Neural progenitor cell (in vitro differentiated cells): ENCODE measurements at regions not wholly inside any gene's neighbourhood (a gene's known extent, or its start where the extent isn't known, plus 50 kb on each side); places are given as distances from the start of the nearest gene placed in this dataset.

ENCODE experiments used
- DNase-seq: peaks from one replicate; pipeline ENCODE4 v3.0.0-alpha.2; 2016; ENCODE audit warnings: low spot score
- H2AFZ ChIP-seq: fragments of 200-600 bp; sonication (generic); replicated peaks from 2 replicates; pipeline ENCODE4 v1.6.1; 2016; ENCODE audit warnings: antibody characterized with exemption
- H3F3A ChIP-seq: fragments of 200-600 bp; sonication (generic); 2 replicates; pipeline ENCODE4 v1.6.1; 2016; ENCODE audit warnings: antibody characterized with exemption, low read depth
- H3K27ac ChIP-seq: fragments of 200-600 bp; sonication (generic); 2 replicates; pipeline ENCODE4 v1.5.1; 2016; ENCODE audit warnings: mild to moderate bottlenecking
- H3K27me3 ChIP-seq: fragments of 200-600 bp; sonication (generic); 2 replicates; pipeline ENCODE4 v1.6.1; 2016; ENCODE audit warnings: mild to moderate bottlenecking, moderate library complexity
- H3K36me3 ChIP-seq: fragments of 200-600 bp; sonication (generic); 2 replicates; pipeline ENCODE4 v1.5.1; 2016
- H3K4me1 ChIP-seq: fragments of 200-600 bp; sonication (generic); 2 replicates; pipeline ENCODE4 v1.6.1; 2016; ENCODE audit warnings: mixed run types
- H3K4me2 ChIP-seq: fragments of 200-600 bp; sonication (generic); 2 replicates; pipeline ENCODE4 v1.6.1; 2016
- H3K4me3 ChIP-seq: fragments of 200-600 bp; sonication (generic); 2 replicates; pipeline ENCODE4 v1.5.1; 2016
- H3K79me2 ChIP-seq: fragments of 200-600 bp; sonication (generic); 2 replicates; pipeline ENCODE4 v1.6.1; 2016; ENCODE audit warnings: low read depth
- H3K9ac ChIP-seq: fragments of 200-600 bp; sonication (generic); 2 replicates; pipeline ENCODE4 v1.6.1; 2016
- H3K9me3 ChIP-seq: fragments of 200-600 bp; sonication (generic); 2 replicates; pipeline ENCODE4 v1.5.1; 2016; ENCODE audit warnings: low read depth
- H4K20me1 ChIP-seq: fragments of 200-600 bp; sonication (generic); 2 replicates; pipeline ENCODE4 v1.6.1; 2016; ENCODE audit warnings: low read depth
- H3K27ac Mint-ChIP-seq: 3 replicates; pipeline ENCODE4 v1.8.0; 2021; ENCODE audit warnings: mixed read lengths
- H3K27me3 Mint-ChIP-seq: 2 replicates; pipeline ENCODE4 v1.8.0; 2022; ENCODE audit warnings: low read depth, mild to moderate bottlenecking, inconsistent platforms, moderate library complexity, mixed read lengths; ENCODE audit not compliant: insufficient read depth
- H3K36me3 Mint-ChIP-seq: 3 replicates; pipeline ENCODE4 v1.8.0; 2021; ENCODE audit warnings: mixed read lengths
- H3K4me1 Mint-ChIP-seq: 3 replicates; pipeline ENCODE4 v1.8.0; 2021; ENCODE audit warnings: mixed read lengths
- H3K4me3 Mint-ChIP-seq: 3 replicates; pipeline ENCODE4 v1.8.0; 2021; ENCODE audit warnings: mild to moderate bottlenecking, moderate library complexity, mixed read lengths
- H3K9me3 Mint-ChIP-seq: 3 replicates; pipeline ENCODE4 v1.8.0; 2020; ENCODE audit warnings: mixed read lengths
- CTCF ChIP-seq: fragments of 200-600 bp; sonication (generic); IDR thresholded peaks from 2 replicates; pipeline ENCODE4 v1.5.1; 2017; ENCODE audit warnings: antibody characterized with exemption, mild to moderate bottlenecking
- EZH2 ChIP-seq: fragments of 200-600 bp; sonication (generic); IDR thresholded peaks from 2 replicates; pipeline ENCODE4 v1.6.1; 2017; ENCODE audit warnings: antibody characterized with exemption, mild to moderate bottlenecking, moderate library complexity
- EZH2phosphoT487 ChIP-seq: fragments of 200-600 bp; sonication (generic); IDR thresholded peaks from 2 replicates; pipeline ENCODE4 v1.6.1; 2017; ENCODE audit warnings: antibody characterized with exemption

- no peak for TF ChIP-seq EZH2phosphoT487
- TF ChIP-seq CTCF, result no peak
- H3K9ac ChIP-seq, result no peak overlapping the region
- H3K4me2 ChIP-seq, result no peak overlapping the region
- H3F3A ChIP-seq, result no peaks in the 10 kb centered on the region
- no peak overlapping the region for H3K4me3 Mint-ChIP-seq
- DNase-seq, result no peak
- no peaks in the 10 kb centered on the region for H3K9me3 ChIP-seq
- H3K27ac Mint-ChIP-seq, result no peak overlapping the region
- H3K36me3 ChIP-seq, result no peaks in the 10 kb centered on the region
- no peak overlapping the region for H2AFZ ChIP-seq
- no peaks in the 10 kb centered on the region for H3K79me2 ChIP-seq
- peaks cover 2% of the 10 kb centered on the region for H3K9me3 Mint-ChIP-seq
- H3K36me3 Mint-ChIP-seq, result no peaks in the 10 kb centered on the region
- H3K27ac ChIP-seq, result no peak overlapping the region
- no peaks in the 10 kb centered on the region for H4K20me1 ChIP-seq
- H3K27me3 Mint-ChIP-seq, result peaks cover 4% of the 10 kb centered on the region
- H3K4me3 ChIP-seq, result no peak overlapping the region
- H3K4me1 Mint-ChIP-seq, result peaks cover 3% of the 10 kb centered on the region
- H3K4me1 ChIP-seq, result no peaks in the 10 kb centered on the region
- H3K27me3 ChIP-seq, result no peaks in the 10 kb centered on the region
Observed at GRCh38 chr7:69182596-69183467, 415.4 kb upstream of the AUTS2 start.

- Mint-ChIP-seq H3K27me3 (peaks cover 4% of the 10 kb centered on the region), H3K4me1 (peaks cover 3% of the 10 kb centered on the region), H3K27ac (no peak overlapping the region), H3K9me3 (peaks cover 2% of the 10 kb centered on the region), H3K36me3 (no peaks in the 10 kb centered on the region), H3K4me3 (no peak overlapping the region)
- Histone ChIP-seq H3K36me3 (no peaks in the 10 kb centered on the region), H3K4me2 (no peak overlapping the region), H2AFZ (no peak overlapping the region), H3K79me2 (no peaks in the 10 kb centered on the region), H3K4me1 (no peaks in the 10 kb centered on the region), H3F3A (no peaks in the 10 kb centered on the region), H3K27me3 (no peaks in the 10 kb centered on the region), H3K9ac (no peak overlapping the region), H3K9me3 (no peaks in the 10 kb centered on the region), H3K27ac (no peak overlapping the region), H4K20me1 (no peaks in the 10 kb centered on the region), H3K4me3 (no peak overlapping the region)
- no peak for DNase-seq
- no peak for TF ChIP-seq EZH2phosphoT487
- no peak for TF ChIP-seq CTCF
- TF ChIP-seq EZH2, result no peak
Observed at GRCh38 chr7:69184339-69184738, 413.9 kb upstream of the AUTS2 start.

- Histone ChIP-seq H3F3A (no peaks in the 10 kb centered on the region), H3K79me2 (no peaks in the 10 kb centered on the region), H3K4me2 (no peak overlapping the region), H3K36me3 (no peaks in the 10 kb centered on the region), H3K9me3 (no peaks in the 10 kb centered on the region), H3K4me1 (no peaks in the 10 kb centered on the region), H3K27ac (no peak overlapping the region), H3K4me3 (no peak overlapping the region), H3K9ac (no peak overlapping the region), H3K27me3 (no peaks in the 10 kb centered on the region), H4K20me1 (no peaks in the 10 kb centered on the region), H2AFZ (no peak overlapping the region)
- H3K9me3 Mint-ChIP-seq, result peaks cover 2% of the 10 kb centered on the region
- no peak overlapping the region for H3K27ac Mint-ChIP-seq
- H3K27me3 Mint-ChIP-seq, result peaks cover 4% of the 10 kb centered on the region
- H3K36me3 Mint-ChIP-seq, result no peaks in the 10 kb centered on the region
- H3K4me1 Mint-ChIP-seq, result peaks cover 3% of the 10 kb centered on the region
- no peak overlapping the region for H3K4me3 Mint-ChIP-seq
- no peak for TF ChIP-seq EZH2phosphoT487
- no peak for DNase-seq
Observed at GRCh38 chr7:69185170-69185569, 413.1 kb upstream of the AUTS2 start.

- H3K27me3 ChIP-seq, result no peaks in the 10 kb centered on the region
- H3K27me3 Mint-ChIP-seq, result peaks cover 4% of the 10 kb centered on the region
- H3K27ac Mint-ChIP-seq, result no peak overlapping the region
- no peak for DNase-seq
- peaks cover 2% of the 10 kb centered on the region for H3K9me3 Mint-ChIP-seq
- H3K79me2 ChIP-seq, result no peaks in the 10 kb centered on the region
- no peaks in the 10 kb centered on the region for H4K20me1 ChIP-seq
- no peak overlapping the region for H2AFZ ChIP-seq
- TF ChIP-seq EZH2phosphoT487 (no peak), EZH2 (no peak), CTCF (no peak)
- no peaks in the 10 kb centered on the region for H3K4me1 ChIP-seq
- no peak overlapping the region for H3K4me2 ChIP-seq
- peaks cover 6% of the 10 kb centered on the region for H3K4me1 Mint-ChIP-seq
- no peaks in the 10 kb centered on the region for H3F3A ChIP-seq
- no peak overlapping the region for H3K9ac ChIP-seq
- no peaks in the 10 kb centered on the region for H3K9me3 ChIP-seq
- no peak overlapping the region for H3K27ac ChIP-seq
- no peak overlapping the region for H3K4me3 Mint-ChIP-seq
- no peak overlapping the region for H3K4me3 ChIP-seq
- H3K36me3 Mint-ChIP-seq, result no peaks in the 10 kb centered on the region
- H3K36me3 ChIP-seq, result no peaks in the 10 kb centered on the region
Observed at GRCh38 chr7:69186974-69187373, 411.3 kb upstream of the AUTS2 start.
